Inflammatory macrophage treated with lipopolysaccharide for 1 hour (primary cell): ENCODE measurements at regions not wholly inside any gene's neighbourhood (a gene's known extent, or its start where the extent isn't known, plus 50 kb on each side); places are given as distances from the start of the nearest gene placed in this dataset.
A peak's percentile ranks its signal among the peaks of the same experiment; 100 is the strongest.
"Not testable (repeated sequence)": the region's sequence is repeated elsewhere in the genome, so short reads cannot be mapped to it uniquely, and the experiment has no call there.

Experiments
- DNase-seq, 2 donors: peaks; one replicate each; pipeline ENCODE4 v3.0.0-alpha.2; 2020 to 2022

DNA sequence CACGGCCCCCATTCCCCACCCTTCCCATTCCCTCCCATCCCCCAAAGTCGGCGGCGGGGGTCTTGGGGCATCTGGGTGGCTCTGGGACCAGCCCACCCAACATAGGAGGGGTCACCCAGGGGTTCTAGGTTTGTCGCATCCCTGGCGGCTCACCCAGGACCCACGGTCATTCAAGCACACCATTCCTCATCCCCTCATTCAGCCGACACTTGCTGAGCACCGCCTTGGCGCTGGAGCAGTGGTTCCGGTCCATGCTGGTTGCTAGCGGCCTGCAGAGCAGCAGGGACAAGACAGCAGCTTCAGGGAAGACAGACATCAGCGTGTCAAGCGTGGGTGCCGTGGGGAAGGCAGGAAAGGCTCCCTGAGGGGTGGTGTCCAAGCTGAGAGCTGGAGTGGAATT, 50.5 kb upstream of the OTOS start:
- no peak for DNase-seq

DNA sequence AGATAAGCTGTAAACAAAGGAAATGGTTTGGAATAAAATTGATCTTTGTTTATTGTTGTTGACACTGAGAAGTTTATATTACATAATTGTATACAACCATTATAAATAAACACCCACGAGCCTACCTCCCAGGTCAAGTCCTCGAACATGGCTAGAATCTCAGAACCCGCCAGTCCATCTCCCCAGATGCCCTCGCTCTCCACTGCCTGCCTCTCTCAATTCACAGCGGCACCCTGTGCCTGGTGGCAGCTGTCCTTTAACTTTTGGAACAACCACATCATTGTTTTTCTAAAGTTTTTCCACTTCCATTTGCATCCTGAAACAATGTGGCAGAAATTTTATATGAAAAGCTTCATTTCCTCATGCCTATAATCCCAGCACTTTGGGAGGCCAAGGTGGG, 52.2 kb upstream of the OTOS start:
- no peak for DNase-seq

DNA sequence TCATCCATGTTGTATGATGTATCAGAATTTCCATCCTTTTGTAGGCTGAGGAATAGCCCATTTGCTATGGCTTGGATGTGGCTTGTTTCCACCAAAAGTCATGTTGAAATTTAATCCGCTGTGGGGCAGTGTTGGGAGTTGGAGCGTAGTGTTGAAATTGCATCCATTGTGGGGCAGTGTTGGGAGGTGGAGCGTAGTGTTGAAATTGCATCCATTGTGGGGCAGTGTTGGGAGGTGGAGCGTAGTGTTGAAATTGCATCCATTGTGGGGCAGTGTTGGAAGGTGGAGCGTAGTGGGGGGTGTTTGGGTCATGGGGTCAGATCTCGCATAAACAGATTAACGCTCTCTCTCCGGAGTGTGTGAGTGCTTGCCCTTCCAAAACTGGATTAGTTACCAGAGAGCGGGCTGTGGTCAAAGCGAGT, 53.9 kb upstream of the OTOS start:
- not testable (repeated sequence) for DNase-seq

DNA sequence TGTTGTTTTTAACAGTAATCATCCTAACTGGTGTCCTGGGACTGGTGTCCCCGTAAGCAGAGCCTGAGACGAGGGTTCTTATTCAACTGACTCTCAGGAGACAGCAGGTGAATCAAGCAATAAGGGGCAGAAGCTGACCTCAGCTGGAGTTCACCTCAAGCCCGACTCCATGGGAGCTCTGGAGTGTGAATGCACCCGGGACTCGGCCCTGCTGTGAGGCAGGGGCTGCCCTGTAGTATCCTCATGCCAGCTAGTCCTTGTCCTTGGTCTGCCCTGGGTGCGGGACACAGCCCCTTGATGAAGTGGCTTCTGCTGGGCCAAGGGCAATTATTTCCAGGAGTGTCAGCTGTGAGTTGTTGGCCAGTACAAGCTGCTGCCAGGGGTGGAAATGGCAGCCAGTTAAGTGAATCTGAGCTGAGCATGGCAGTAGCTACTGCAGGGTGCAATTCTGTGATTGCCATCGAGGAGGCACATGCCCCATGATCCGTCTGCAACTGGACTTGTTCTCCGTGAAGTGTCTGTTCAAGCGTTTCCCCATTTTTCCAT, 54.9 kb upstream of the OTOS start:
- DNase-seq, result no peak

DNA sequence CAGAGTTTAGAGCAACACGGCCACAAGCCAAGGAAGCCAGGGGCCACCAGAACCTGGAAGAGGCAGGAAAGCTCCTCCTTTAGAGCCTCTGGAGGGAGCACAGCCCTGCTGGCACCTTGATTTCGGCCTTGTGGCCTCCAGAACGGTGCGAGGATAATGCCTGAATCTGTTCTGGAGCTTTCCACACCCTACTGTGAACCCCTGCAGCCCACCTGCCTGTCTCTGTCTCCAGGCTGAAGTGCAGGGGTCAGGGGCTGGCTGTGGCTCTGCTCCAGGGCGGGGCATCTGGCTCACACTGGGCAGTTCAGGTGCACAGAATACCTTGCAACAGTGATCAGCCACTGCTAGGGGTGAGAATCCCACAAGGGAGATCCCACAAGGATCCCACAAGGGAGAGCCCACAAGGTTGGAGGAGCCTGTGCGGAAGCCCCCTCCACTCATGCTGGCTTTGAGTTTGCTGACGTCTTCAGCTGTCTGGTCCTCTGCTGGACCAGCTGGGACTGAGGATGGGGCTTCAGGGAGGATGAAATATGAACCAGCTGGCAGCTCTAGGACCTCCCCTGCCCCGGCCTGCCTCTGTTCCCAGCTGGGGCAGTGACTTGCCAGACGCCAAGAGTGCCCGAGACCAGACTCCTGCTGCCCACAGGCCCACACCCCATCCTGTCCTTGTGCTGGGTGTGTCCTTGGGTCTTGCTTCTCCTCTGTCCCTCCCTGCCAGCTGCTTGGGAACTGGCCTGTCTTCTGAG, 56.4 kb upstream of the OTOS start:
- DNase-seq, result no peak

DNA sequence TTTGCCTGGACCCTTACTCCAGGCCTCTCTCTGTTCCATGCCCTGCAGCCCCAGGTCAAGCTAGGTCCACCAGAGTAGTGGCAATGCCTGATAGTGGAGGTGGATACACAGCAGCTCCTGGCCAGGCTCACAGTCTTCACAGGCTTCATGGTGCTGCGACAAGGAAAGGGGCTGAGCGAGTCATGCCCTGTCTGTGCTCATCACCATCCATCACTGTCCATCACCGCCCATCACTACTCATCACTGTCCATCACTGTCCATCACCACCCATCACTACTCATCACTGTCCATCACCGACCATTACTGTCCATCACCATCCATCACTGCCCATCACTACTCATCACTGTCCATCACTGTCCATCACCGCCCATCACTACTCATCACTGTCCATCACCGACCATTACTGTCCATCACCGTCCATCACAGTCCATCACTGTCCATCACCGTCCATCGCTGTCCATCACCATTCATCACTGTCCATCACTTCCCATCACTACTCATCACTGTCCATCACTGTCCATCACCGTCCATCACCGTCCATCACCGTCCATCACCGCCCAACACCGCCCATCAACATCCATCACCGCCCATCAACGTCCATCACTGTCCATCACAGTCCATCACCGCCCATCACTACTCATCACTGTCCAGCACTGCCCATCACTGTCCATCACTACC, 57.1 kb upstream of the OTOS start:
- DNase-seq, result no peak

DNA sequence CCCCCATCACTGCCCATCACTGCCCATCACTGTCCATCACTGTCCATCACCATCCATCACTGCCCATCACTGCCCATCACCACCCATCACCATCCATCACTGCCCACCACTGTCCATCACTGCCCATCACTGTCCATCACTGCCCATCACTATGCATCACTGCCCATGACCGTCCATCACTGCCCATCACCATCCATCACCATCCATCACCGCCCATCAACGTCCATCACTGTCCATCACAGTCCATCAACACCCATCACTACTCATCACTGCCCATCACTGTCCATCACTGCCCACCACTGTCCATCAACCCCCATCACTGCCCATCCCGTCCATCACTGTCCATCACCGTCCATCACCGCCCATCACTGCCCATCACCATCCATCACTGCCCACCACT, 57.8 kb upstream of the OTOS start:
- DNase-seq, result no peak

DNA sequence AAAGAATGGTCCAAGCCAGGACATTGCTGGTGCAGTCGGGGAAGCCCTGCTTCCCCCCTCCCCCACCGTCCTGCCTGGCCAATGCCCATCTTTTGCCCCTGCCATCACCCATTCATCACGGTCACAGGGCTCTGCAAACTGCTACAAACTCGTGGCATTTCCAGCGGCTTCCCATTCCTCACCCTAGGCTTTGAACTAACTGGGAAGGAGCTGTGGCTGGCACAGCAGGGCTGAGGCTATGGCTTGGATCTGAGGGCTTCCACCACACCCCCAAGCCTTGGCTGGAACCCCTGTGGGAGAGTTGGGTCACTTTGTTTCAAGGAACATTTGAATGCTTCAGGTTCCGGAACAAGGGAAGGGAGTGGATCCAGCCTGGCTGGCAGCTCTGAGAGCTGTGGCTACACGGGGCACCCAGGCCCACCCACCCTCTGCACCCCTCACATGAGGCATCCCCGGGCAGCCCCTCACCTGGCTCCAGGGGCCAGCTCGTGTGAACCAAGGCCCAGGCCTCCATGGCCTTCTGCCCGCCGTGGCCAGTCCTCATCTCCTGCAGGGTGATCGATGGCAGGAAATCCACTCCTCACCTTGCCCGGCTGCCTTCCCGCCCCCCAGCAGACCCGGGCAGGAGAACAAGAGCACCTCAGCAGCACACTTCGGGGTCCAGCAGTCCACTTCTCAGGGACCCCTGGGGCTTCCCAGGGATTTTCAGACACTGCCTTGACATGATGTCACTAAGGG, 58.8 kb upstream of the OTOS start:
- no peak for DNase-seq

DNA sequence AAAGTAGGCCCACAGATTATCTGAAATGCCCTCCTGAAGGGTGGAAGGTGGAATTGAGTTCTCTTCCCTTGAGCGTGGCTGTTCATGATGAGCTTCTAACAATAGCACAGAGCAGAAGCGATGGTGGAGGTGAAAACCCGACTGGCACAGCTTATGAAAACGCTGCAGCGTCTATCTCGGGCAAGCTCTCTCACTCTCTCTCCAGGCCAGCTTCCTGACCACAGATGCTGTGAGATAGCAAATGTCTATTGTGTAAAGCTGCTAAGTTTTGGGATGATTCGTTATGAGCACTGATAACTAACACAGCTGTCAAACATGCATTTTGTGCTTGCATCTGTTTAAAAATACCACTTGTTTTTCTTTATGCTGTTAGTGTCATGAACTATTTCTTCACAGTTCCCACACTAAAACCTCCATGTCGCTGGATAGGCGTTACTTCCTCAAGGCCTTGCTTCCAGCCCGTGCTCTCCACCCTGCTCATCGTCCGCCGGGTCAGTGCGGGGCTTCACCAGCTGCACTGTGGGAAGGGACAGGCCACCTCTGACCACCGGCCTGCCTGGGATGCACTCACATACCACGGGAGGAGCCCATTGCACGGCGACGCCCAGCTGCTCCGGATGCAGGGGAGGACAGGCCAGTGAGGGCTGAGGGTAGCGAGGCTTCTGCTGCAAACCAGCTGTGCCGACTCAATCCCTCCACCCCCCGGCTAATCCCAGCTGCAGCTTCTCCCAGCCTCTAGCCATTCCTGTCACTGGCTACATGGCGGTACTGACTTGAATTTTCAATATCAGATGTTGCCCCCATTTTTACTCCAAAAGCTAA, 60.0 kb upstream of the OTOS start:
- DNase-seq, result no peak

DNA sequence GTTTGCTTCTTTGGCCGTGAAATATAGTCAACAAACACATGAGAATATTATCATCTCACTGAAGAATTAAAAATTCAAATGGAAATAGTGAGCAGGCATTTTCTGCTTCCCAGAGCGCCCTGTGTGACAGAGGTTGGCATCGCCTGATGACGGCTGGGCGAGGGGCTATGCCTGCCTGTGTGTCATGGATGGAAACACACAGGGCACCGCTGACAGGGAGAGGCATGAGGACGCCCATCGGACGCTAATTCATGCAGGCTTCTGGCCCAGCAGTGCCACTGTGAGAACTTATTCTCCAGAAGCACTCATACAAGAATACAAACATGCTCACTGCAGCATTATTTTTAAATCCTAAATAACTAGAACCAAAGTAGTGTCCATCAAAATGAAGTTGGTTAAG, 61.4 kb upstream of the OTOS start:
- DNase-seq, result no peak

DNA sequence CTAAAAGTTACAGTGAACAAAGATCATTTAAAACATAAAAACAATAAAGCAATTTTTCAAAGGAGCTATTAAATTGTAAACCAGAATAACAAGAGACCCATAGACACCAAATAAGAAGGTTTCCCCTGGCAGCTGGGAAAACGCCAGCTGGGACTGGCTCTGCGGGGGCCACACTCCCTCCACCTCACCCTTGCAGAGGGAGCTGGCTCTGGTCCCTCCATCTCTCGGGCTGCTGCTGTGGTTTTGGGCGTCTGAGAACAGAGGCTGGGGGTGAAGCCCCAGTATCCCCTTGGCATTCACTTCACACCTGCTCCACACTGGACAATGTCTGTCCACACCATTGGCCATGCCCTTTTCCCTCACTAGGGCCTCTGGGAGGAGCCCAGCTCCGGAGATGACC, 62.1 kb upstream of the OTOS start:
- no peak for DNase-seq

DNA sequence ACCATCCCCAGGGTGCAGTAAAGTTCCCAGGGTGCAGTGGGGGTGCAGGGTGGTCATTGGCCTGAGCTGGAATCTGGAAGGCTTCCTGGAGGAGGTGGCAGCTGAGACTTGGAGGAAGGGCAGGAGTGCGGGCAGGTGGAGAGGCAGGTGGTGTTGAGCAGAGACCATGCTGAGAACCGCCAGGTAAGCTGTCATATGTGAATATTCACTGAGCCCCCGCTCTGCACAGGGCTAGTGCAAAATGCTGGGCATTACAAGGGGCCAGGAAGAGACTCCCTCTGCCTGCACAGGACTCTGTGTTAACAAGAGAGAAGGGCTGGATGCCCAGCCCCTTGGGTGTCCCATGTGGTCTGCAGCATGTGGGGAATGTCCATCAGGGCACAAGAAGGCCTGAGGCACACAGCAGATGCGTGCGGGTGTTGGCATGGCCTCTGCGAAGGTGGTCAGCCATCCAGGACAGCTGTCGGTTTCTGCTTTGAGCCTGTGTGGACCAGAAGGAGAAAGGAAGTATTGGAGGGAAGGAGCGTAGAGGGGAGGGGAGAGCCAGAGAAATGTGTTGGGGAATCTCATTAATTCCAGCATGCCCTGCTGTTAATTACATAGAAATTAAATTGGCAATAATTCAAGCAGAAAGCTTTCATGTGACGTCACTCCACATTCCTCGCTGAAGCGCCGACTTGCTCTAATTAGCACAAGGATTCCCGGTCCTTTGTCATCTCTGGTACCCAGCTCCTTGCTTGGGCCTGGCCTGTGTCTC, 62.8 kb upstream of the OTOS start:
- DNase-seq, result no peak

DNA sequence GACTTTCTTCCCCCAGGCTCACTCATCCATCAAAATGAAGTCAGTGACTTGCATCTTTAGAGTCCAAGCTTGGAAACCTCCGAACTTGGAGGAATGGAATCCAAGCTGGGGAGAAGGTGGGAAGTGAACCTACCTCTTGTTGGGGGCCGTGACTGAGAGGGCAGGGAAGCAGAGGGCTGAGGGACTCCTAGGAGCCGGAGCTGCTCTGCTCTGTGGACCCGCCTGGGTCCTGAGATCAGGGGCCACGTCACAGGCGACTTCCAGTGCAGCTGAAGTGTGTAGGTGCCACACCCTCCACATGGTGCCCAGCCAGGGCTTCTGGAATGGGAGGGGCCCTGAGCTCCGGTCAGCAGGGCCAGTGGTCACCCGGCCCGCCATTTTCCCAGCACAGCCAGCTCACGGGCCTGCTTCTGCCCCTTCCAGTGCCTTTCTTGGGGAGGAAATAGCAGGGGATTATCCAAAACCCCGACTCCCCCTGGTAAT, 63.4 kb upstream of the OTOS start:
- DNase-seq, result no peak

DNA sequence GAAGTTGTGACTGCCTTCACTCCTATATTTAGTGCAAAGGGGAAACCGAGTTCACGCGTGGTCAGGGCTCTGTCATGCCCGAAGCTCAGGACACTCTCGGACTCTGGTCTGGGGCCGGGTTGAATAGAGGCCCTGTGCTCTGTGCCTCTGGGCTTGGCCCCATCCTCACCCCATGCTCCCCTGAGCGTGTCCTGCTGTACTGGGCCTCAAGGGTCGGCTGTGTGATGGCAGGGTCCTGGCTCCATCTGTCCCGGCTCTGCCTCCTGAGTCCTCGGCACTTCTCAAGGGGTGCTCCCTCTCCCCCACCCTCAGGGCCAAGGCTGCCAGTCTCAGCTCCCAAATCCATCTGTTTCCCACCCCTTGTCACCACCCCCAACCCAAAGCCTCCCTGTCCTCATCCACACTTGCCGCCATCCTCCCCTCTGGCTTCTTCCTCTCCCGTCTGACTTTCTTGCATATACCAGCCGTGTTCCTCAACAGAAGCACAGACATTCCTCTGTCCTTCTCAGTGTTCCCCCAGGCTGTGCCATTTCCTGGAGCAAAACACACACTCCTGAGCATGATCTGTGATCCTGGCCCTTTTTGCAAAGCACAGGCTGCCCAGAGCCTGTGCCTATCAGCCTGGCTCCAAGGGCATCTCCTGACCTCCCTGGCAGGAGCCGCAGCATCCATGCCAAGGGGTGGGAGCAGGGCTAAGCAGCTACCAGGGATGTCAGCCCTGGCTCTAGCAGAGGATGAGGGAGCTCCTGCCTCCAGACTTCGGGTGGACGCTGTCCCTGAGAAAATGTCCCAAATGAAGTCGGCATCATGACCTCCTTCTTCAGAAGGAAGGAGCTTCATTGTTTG, 64.2 kb upstream of the OTOS start:
- no peak for DNase-seq

DNA sequence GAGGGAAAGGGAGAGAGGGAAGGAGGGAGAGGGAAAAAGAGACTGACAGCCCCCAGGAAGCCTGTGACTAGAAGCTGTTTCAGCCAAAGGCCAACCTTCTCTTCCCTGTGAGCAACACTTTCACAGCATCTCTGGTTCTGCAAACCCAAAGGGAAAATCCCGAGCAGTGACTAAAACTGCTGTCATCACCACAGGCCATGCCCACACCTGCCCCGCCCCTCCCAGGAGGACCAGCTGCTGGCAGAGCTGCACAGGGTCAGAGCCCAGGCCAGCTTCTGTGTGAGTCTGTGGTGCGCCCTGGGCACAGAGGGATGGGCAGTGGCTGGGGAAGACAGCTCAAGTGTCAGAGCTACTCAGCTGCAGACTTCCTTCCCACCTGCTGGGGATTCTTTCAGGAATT, 64.9 kb upstream of the OTOS start:
- peak; percentile 39 to 56 for DNase-seq

DNA sequence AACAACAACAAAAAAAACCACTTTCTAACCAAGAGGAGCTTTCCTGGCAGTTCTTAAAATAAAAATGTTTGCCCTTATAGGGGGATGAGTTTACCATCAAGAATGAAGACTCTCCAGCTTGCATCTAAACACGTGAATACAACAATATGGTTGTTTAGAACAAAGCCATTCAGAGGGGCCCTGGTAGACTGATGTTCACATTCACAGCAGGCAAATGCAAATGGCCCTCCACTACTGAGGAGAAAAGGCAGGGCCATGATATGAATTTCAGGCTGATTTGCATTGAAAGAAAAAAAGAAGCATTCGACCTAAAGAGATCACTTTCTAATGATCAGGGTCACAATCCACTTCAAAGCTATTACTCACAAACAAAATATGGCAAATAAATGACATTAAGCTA, 65.3 kb upstream of the OTOS start:
- no peak for DNase-seq

DNA sequence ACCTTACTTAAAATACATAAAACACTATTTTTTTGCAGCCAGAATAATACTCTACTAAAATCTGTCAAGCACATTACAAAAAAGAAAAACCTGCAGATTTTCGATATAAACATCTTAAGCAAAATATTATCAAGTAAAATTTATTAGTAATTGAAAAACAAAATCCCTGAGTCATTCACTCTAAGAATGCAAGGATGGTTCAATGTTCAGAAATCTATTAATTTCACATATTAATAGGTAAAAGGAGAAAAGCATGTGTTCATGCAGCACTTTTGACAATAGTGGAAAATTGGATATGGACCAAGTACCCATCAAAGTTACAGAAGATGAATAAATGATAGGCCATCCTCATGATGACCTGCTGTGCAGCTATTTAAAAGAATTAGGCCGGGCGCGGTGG, 66.2 kb upstream of the OTOS start:
- DNase-seq, result no peak

DNA sequence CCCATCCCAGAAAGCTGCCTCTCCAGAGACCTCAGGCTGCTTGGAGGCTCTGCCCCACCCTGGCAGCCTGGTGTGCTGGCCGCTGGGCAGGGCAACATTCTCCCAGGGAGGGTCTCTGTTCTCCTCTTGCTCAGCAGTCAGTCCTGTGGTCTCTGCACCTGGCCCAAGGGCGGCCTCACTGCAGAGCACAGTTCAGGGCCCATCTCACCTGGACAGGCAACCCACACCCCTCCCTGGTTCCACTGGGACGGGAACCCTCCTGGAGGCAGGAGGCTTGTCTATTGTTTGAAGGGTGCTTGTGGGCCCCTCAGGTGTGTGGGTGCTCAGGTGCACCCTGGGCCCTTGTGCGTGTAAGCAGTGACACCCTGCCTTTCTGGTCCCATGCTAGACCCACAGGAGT, 67.2 kb upstream of the OTOS start:
- DNase-seq, result no peak

DNA sequence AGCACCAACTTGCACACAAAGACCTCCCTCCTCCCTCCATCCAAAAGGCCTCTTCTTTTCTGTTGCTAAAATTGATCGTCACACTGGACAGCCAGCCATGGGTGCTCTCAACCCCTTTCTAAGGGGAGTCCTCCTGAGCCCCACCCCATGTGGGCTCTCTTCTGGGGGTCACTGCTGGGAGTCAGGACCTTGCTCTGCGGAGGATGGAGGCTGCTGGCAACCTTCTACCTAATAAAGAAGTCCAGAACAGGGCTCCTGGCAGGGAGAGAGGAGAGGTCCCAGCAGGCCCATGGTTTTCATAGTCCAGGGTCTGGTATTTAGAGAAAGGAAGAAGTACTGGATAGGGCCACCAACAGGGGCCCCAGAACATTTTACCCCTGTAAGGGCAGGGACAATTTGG, 67.6 kb upstream of the OTOS start:
- DNase-seq, result no peak

DNA sequence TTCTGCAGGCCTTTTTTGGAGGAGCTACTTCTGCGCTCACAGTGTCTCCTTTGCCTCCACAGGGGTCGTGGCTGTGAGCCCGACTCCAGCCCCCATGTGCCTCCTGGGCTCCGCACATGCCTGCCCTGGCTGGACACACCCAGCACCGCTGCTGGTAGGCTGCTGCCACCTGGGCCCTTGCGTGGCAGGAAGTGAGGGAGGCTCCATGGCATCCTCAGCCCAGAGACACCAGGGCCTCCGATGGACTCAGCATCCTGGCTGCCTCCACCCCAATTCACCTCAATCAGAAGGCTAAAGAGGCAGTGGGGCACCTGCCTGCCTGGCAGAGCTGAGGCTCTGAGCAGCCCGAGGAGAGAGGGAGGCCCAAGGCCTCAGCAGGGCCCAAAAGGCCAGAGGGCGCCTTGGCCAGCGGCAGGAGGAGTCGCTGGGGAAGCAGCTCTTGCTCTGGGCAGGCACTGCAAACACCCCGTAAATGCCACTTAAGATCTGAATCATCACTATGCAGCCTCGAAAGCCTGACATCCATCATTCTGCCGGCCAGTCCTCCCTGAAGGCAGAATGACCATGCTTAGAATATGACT, 68.3 kb upstream of the OTOS start:
- no peak for DNase-seq

DNA sequence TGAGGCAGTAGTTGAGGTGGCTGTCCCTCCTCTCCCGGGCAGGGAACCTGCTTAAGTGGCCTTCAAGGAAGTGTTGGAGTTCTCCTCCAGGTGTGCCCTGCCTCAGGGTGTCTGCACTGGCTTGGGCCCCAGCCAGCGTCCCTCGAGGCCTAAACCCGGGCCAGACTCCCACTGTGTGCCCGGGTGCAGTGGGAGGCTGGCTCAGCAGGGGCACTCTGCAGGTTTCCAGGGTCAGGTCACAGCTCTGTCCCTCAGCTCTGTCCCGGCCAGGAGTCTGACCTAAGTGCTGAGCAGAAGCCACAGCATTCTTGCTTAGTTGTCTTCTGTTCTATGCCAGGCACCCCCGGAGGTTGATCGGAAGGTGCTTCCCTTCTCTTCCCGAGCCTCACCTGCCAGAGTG, 69.0 kb upstream of the OTOS start:
- DNase-seq, result no peak
